NB4 (cell line): ENCODE measurements at regions not wholly inside any gene's neighbourhood (a gene's known extent, or its start where the extent isn't known, plus 50 kb on each side); places are given as distances from the start of the nearest gene placed in this dataset.

Experiments used
- CTCF ChIP-seq: IDR thresholded peaks from one replicate; pipeline ENCODE4 v1.5.1; 2012; ENCODE audit warnings: low read depth, low read length
- MYC ChIP-seq: IDR thresholded peaks from 2 replicates; pipeline ENCODE4 v1.6.1; 2011; ENCODE audit warnings: low read depth, low read length
- POLR2A ChIP-seq: IDR thresholded peaks from 2 replicates; pipeline ENCODE4 v1.6.1; 2011; ENCODE audit warnings: mild to moderate bottlenecking; ENCODE audit not compliant: insufficient read length; ENCODE audit errors: extremely low read depth

GRCh38 chr2:128406736-128407554 lies 88.3 kb upstream of the HS6ST1 start:
- no peak for TF ChIP-seq CTCF
- no peak for TF ChIP-seq POLR2A
- no peak for TF ChIP-seq MYC
